ENCODE measurements at regions not wholly inside any gene's neighbourhood (a gene's known extent, or its start where the extent isn't known, plus 50 kb on each side); places are given as distances from the start of the nearest gene placed in this dataset.
"Not testable (repeated sequence)": the region's sequence is repeated elsewhere in the genome, so short reads cannot be mapped to it uniquely, and the experiment has no call there.

- ChIA-PET CTCF (interaction anchor here (0.7 to 1.3 kb wide), 4 partner anchors 14 to 1032 kb away, joined by 3 read pairs; no protein-coding TSS in a partner anchor), POLR2A (no interaction called here)
- Histone ChIP-seq H3K27me3 (replicated peaks in 2 of 5; ENCODE audit: control insufficient read depth in 4 of 5, insufficient read depth in 5 of 5, low read length in 4 of 5) (no peaks in the 10 kb centered on the region), H3K36me3 (ENCODE audit: control insufficient read depth in 4 of 4, insufficient read depth in 4 of 4, low read length in 3 of 4) (no peaks in the 10 kb centered on the region), H3K27ac (ENCODE audit: insufficient read depth in 1 of 2, low read depth in 1 of 2, low read length in 2 of 2, poor library complexity in 1 of 2, severe bottlenecking in 2 of 2) (no peak overlapping the region), H3K9me3 (ENCODE audit: control extremely low read depth in 1 of 5, control insufficient read depth in 4 of 5, insufficient read depth in 2 of 5, low read depth in 1 of 5, low read length in 4 of 5) (no peaks in the 10 kb centered on the region), H3K4me1 (ENCODE audit: control extremely low read depth in 1 of 4, control insufficient read depth in 4 of 4, insufficient read depth in 4 of 4, low read length in 3 of 4) (peaks cover 8 to 26% (median 16%) of the 10 kb centered on the region in 4 experiments), H3K4me3 (ENCODE audit: control insufficient read depth in 1 of 7, extremely low read depth in 1 of 7, insufficient read depth in 4 of 7, low read depth in 2 of 7, low read length in 6 of 7) (no peak overlapping the region)
- DNase-seq, result peak in 2 of 3 donors; percentile 15 to 23
- WGBS (ENCODE audit: insufficient coverage), result 97% methylated on average over 5 of the region's 5 CpGs
Measured at GRCh38 chr10:28400681-28401080, 97.8 kb upstream of the MPP7 start.

- H3K4me3 ChIP-seq (ENCODE audit: control insufficient read depth in 1 of 7, extremely low read depth in 1 of 7, insufficient read depth in 4 of 7, low read depth in 2 of 7, low read length in 6 of 7); H3K36me3 ChIP-seq (ENCODE audit: control insufficient read depth in 4 of 4, insufficient read depth in 4 of 4, low read length in 3 of 4); H3K27ac ChIP-seq (ENCODE audit: insufficient read depth in 1 of 2, low read depth in 1 of 2, low read length in 2 of 2, poor library complexity in 1 of 2, severe bottlenecking in 2 of 2); H3K9me3 ChIP-seq (ENCODE audit: control extremely low read depth in 1 of 5, control insufficient read depth in 4 of 5, insufficient read depth in 2 of 5, low read depth in 1 of 5, low read length in 4 of 5); H3K27me3 ChIP-seq (replicated peaks in 2 of 5; ENCODE audit: control insufficient read depth in 4 of 5, insufficient read depth in 5 of 5, low read length in 4 of 5): not testable (repeated sequence)
- H3K4me1 ChIP-seq (ENCODE audit: control extremely low read depth in 1 of 4, control insufficient read depth in 4 of 4, insufficient read depth in 4 of 4, low read length in 3 of 4), result peaks cover 8 to 26% (median 16%) of the 10 kb centered on the region in 4 experiments
- 59% methylated on average over 2 of the region's 7 CpGs for WGBS (ENCODE audit: insufficient coverage)
- CTCF ChIA-PET, result interaction anchor here (1.1 to 3.4 kb wide), 2 partner anchors 10 to 11 kb away, joined by 3 to 14 read pairs; no protein-coding TSS in a partner anchor
- peak in 2 of 3 donors; percentile 67 to 69 for DNase-seq
- POLR2A ChIA-PET, result interaction anchor here (0.7 kb wide), 1 partner anchor 967 kb away, joined by 3 read pairs; no protein-coding TSS in a partner anchor
Measured at GRCh38 chr10:28402611-28403073, 99.8 kb upstream of the MPP7 start.

GRCh38 chr10:28403090-28403489 lies 100.2 kb upstream of the MPP7 start:
- Histone ChIP-seq H3K4me1 (ENCODE audit: control extremely low read depth in 1 of 4, control insufficient read depth in 4 of 4, insufficient read depth in 4 of 4, low read length in 3 of 4) (peaks cover 8 to 26% (median 16%) of the 10 kb centered on the region in 4 experiments), H3K27ac (ENCODE audit: insufficient read depth in 1 of 2, low read depth in 1 of 2, low read length in 2 of 2, poor library complexity in 1 of 2, severe bottlenecking in 2 of 2) (no peak overlapping the region), H3K9me3 (ENCODE audit: control extremely low read depth in 1 of 5, control insufficient read depth in 4 of 5, insufficient read depth in 2 of 5, low read depth in 1 of 5, low read length in 4 of 5) (peaks cover 0 to 1% (median 0%) of the 10 kb centered on the region in 5 experiments), H3K27me3 (replicated peaks in 2 of 5; ENCODE audit: control insufficient read depth in 4 of 5, insufficient read depth in 5 of 5, low read length in 4 of 5) (no peaks in the 10 kb centered on the region), H3K4me3 (ENCODE audit: control insufficient read depth in 1 of 7, extremely low read depth in 1 of 7, insufficient read depth in 4 of 7, low read depth in 2 of 7, low read length in 6 of 7) (no peak overlapping the region), H3K36me3 (ENCODE audit: control insufficient read depth in 4 of 4, insufficient read depth in 4 of 4, low read length in 3 of 4) (no peaks in the 10 kb centered on the region)
- 100% methylated on average over 1 of the region's 2 CpGs for WGBS (ENCODE audit: insufficient coverage)
- ChIA-PET CTCF (interaction anchor here (1.1 to 3.4 kb wide), 2 partner anchors 10 to 12 kb away, joined by 3 to 14 read pairs; no protein-coding TSS in a partner anchor), POLR2A (no interaction called here)
- DNase-seq, result no peak

- H3K27ac ChIP-seq (ENCODE audit: insufficient read depth in 1 of 2, low read depth in 1 of 2, low read length in 2 of 2, poor library complexity in 1 of 2, severe bottlenecking in 2 of 2), result no peak overlapping the region
- peaks cover 0 to 1% (median 0%) of the 10 kb centered on the region in 5 experiments for H3K9me3 ChIP-seq (ENCODE audit: control extremely low read depth in 1 of 5, control insufficient read depth in 4 of 5, insufficient read depth in 2 of 5, low read depth in 1 of 5, low read length in 4 of 5)
- H3K4me1 ChIP-seq (ENCODE audit: control extremely low read depth in 1 of 4, control insufficient read depth in 4 of 4, insufficient read depth in 4 of 4, low read length in 3 of 4), result no peaks in the 10 kb centered on the region
- no peaks in the 10 kb centered on the region for H3K27me3 ChIP-seq (replicated peaks in 2 of 5; ENCODE audit: control insufficient read depth in 4 of 5, insufficient read depth in 5 of 5, low read length in 4 of 5)
- ChIA-PET CTCF (no interaction called here), POLR2A (no interaction called here)
- no peak for DNase-seq
- H3K4me3 ChIP-seq (ENCODE audit: control insufficient read depth in 1 of 7, extremely low read depth in 1 of 7, insufficient read depth in 4 of 7, low read depth in 2 of 7, low read length in 6 of 7), result no peak overlapping the region
- no peaks in the 10 kb centered on the region for H3K36me3 ChIP-seq (ENCODE audit: control insufficient read depth in 4 of 4, insufficient read depth in 4 of 4, low read length in 3 of 4)
- WGBS (ENCODE audit: insufficient coverage), result 96% methylated on average over 4 of the region's 4 CpGs
Measured at GRCh38 chr10:28408237-28408777, 105.4 kb upstream of the MPP7 start.

- Histone ChIP-seq H3K4me1 (ENCODE audit: control extremely low read depth in 1 of 4, control insufficient read depth in 4 of 4, insufficient read depth in 4 of 4, low read length in 3 of 4) (no peaks in the 10 kb centered on the region), H3K36me3 (ENCODE audit: control insufficient read depth in 4 of 4, insufficient read depth in 4 of 4, low read length in 3 of 4) (no peaks in the 10 kb centered on the region), H3K27ac (ENCODE audit: insufficient read depth in 1 of 2, low read depth in 1 of 2, low read length in 2 of 2, poor library complexity in 1 of 2, severe bottlenecking in 2 of 2) (no peak overlapping the region), H3K4me3 (ENCODE audit: control insufficient read depth in 1 of 7, extremely low read depth in 1 of 7, insufficient read depth in 4 of 7, low read depth in 2 of 7, low read length in 6 of 7) (no peak overlapping the region), H3K27me3 (replicated peaks in 2 of 5; ENCODE audit: control insufficient read depth in 4 of 5, insufficient read depth in 5 of 5, low read length in 4 of 5) (no peaks in the 10 kb centered on the region), H3K9me3 (ENCODE audit: control extremely low read depth in 1 of 5, control insufficient read depth in 4 of 5, insufficient read depth in 2 of 5, low read depth in 1 of 5, low read length in 4 of 5) (peaks cover 0 to 7% (median 1%) of the 10 kb centered on the region in 5 experiments)
- ChIA-PET CTCF (interaction anchor here (1.4 to 1.6 kb wide), 2 partner anchors 10 to 17 kb away, joined by 4 read pairs; no protein-coding TSS in a partner anchor), POLR2A (no interaction called here)
- DNase-seq, result no peak
- WGBS (ENCODE audit: insufficient coverage), result 100% methylated on average over 1 of the region's 4 CpGs
Measured at GRCh38 chr10:28410420-28411135, 107.7 kb upstream of the MPP7 start.

- Histone ChIP-seq H3K4me1 (ENCODE audit: control extremely low read depth in 1 of 4, control insufficient read depth in 4 of 4, insufficient read depth in 4 of 4, low read length in 3 of 4) (no peaks in the 10 kb centered on the region), H3K9me3 (ENCODE audit: control extremely low read depth in 1 of 5, control insufficient read depth in 4 of 5, insufficient read depth in 2 of 5, low read depth in 1 of 5, low read length in 4 of 5) (peaks cover 0 to 7% (median 1%) of the 10 kb centered on the region in 5 experiments), H3K27me3 (replicated peaks in 2 of 5; ENCODE audit: control insufficient read depth in 4 of 5, insufficient read depth in 5 of 5, low read length in 4 of 5) (no peaks in the 10 kb centered on the region), H3K36me3 (ENCODE audit: control insufficient read depth in 4 of 4, insufficient read depth in 4 of 4, low read length in 3 of 4) (no peaks in the 10 kb centered on the region), H3K4me3 (ENCODE audit: control insufficient read depth in 1 of 7, extremely low read depth in 1 of 7, insufficient read depth in 4 of 7, low read depth in 2 of 7, low read length in 6 of 7) (no peak overlapping the region), H3K27ac (ENCODE audit: insufficient read depth in 1 of 2, low read depth in 1 of 2, low read length in 2 of 2, poor library complexity in 1 of 2, severe bottlenecking in 2 of 2) (no peak overlapping the region)
- DNase-seq, result no peak
- CTCF ChIA-PET, result interaction anchor here (1.6 kb wide), 1 partner anchor 10 kb away, joined by 4 read pairs; no protein-coding TSS in a partner anchor
- WGBS (ENCODE audit: insufficient coverage), result 100% methylated on average over 4 of the region's 6 CpGs
- POLR2A ChIA-PET, result no interaction called here
Measured at GRCh38 chr10:28411136-28411460, 108.2 kb upstream of the MPP7 start.

GRCh38 chr10:28411648-28412047 lies 108.8 kb upstream of the MPP7 start:
- Histone ChIP-seq H3K9me3 (ENCODE audit: control extremely low read depth in 1 of 5, control insufficient read depth in 4 of 5, insufficient read depth in 2 of 5, low read depth in 1 of 5, low read length in 4 of 5) (peaks cover 0 to 7% (median 1%) of the 10 kb centered on the region in 5 experiments), H3K27ac (ENCODE audit: insufficient read depth in 1 of 2, low read depth in 1 of 2, low read length in 2 of 2, poor library complexity in 1 of 2, severe bottlenecking in 2 of 2) (no peak overlapping the region), H3K27me3 (replicated peaks in 2 of 5; ENCODE audit: control insufficient read depth in 4 of 5, insufficient read depth in 5 of 5, low read length in 4 of 5) (no peaks in the 10 kb centered on the region), H3K4me1 (ENCODE audit: control extremely low read depth in 1 of 4, control insufficient read depth in 4 of 4, insufficient read depth in 4 of 4, low read length in 3 of 4) (no peaks in the 10 kb centered on the region), H3K4me3 (ENCODE audit: control insufficient read depth in 1 of 7, extremely low read depth in 1 of 7, insufficient read depth in 4 of 7, low read depth in 2 of 7, low read length in 6 of 7) (no peak overlapping the region), H3K36me3 (ENCODE audit: control insufficient read depth in 4 of 4, insufficient read depth in 4 of 4, low read length in 3 of 4) (no peaks in the 10 kb centered on the region)
- ChIA-PET CTCF (interaction anchor here (1.6 kb wide), 1 partner anchor 9 kb away, joined by 4 read pairs; no protein-coding TSS in a partner anchor), POLR2A (no interaction called here)
- 97% methylated on average over 4 of the region's 4 CpGs for WGBS (ENCODE audit: insufficient coverage)
- DNase-seq, result no peak

All from common myeloid progenitor, CD34-positive (primary cell).